ENCODE measurements at regions not wholly inside any gene's neighbourhood (a gene's known extent, or its start where the extent isn't known, plus 50 kb on each side); places are given as distances from the start of the nearest gene placed in this dataset.

DNA sequence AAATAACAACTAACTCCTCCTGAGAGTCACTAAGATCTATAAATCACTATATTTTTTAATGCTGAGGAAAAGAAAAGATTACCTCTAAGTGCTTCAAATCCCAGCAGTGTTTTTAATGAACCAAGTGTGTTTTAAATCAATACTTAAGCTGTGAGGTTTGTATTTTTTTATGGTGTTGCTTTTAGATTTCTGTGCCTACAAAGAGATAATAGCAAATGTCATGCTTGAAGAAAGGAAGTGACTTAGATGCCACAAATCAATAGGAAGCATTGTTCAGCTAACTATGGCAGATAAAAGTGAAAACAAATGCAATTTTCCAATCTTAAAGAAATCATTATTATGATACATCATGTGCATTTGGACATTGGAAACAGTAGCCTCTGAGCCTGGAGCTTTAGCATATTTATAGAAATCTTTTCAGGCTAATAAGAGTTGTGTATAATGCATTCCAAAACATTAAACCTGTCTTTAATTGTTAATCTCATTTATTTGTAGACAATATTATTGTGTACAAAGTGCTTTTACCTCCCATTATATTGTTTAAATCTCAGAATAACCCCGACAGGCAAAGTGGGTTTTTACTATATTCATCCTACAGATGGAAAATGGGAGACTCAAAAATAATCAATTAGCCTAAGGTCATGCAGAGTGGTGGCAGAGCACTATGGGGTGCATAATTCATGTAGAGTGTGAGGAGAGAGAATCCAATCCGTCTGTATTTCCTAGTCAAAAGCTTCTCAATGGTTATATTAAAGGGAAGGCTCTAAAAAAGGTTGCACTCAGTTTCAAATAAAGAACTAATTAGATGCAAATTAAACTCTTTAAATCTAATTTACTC is 486.2 kb downstream of the NAV3 start:
- TF ChIP-seq ZC3H10 (CRISPR knock-in tag; IDR thresholded peaks at IDR 0.05): no peak
- TF ChIP-seq, protein P1, sequence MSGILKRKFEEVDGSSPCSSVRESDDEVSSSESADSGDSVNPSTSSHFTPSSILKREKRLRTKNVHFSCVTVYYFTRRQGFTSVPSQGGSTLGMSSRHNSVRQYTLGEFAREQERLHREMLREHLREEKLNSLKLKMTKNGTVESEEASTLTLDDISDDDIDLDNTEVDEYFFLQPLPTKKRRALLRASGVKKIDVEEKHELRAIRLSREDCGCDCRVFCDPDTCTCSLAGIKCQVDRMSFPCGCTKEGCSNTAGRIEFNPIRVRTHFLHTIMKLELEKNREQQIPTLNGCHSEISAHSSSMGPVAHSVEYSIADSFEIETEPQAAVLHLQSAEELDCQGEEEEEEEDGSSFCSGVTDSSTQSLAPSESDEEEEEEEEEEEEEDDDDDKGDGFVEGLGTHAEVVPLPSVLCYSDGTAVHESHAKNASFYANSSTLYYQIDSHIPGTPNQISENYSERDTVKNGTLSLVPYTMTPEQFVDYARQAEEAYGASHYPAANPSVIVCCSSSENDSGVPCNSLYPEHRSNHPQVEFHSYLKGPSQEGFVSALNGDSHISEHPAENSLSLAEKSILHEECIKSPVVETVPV (CRISPR knock-in tag; IDR thresholded peaks at IDR 0.05): no peak
- TF ChIP-seq, protein P2, sequence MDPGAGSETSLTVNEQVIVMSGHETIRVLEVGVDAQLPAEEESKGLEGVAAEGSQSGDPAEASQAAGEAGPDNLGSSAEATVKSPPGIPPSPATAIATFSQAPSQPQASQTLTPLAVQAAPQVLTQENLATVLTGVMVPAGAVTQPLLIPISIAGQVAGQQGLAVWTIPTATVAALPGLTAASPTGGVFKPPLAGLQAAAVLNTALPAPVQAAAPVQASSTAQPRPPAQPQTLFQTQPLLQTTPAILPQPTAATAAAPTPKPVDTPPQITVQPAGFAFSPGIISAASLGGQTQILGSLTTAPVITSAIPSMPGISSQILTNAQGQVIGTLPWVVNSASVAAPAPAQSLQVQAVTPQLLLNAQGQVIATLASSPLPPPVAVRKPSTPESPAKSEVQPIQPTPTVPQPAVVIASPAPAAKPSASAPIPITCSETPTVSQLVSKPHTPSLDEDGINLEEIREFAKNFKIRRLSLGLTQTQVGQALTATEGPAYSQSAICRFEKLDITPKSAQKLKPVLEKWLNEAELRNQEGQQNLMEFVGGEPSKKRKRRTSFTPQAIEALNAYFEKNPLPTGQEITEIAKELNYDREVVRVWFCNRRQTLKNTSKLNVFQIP (CRISPR knock-in tag; IDR thresholded peaks at IDR 0.05; ENCODE audit: borderline replicate concordance, low read depth): no peak
- no peak for TF ChIP-seq ZFP3 (CRISPR knock-in tag; IDR thresholded peaks at IDR 0.05)
- TF ChIP-seq, protein P3, sequence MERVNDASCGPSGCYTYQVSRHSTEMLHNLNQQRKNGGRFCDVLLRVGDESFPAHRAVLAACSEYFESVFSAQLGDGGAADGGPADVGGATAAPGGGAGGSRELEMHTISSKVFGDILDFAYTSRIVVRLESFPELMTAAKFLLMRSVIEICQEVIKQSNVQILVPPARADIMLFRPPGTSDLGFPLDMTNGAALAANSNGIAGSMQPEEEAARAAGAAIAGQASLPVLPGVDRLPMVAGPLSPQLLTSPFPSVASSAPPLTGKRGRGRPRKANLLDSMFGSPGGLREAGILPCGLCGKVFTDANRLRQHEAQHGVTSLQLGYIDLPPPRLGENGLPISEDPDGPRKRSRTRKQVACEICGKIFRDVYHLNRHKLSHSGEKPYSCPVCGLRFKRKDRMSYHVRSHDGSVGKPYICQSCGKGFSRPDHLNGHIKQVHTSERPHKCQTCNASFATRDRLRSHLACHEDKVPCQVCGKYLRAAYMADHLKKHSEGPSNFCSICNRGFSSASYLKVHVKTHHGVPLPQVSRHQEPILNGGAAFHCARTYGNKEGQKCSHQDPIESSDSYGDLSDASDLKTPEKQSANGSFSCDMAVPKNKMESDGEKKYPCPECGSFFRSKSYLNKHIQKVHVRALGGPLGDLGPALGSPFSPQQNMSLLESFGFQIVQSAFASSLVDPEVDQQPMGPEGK (CRISPR knock-in tag; IDR thresholded peaks at IDR 0.05; ENCODE audit: borderline replicate concordance): no peak

Measured in SK-N-SH treated with all-trans-retinoic acid at 6 μM for 48 hours (cell line).